GM21529 (cell line): ENCODE measurements at regions not wholly inside any gene's neighbourhood (a gene's known extent, or its start where the extent isn't known, plus 50 kb on each side); places are given as distances from the start of the nearest gene placed in this dataset.
"Not testable (repeated sequence)": the region's sequence is repeated elsewhere in the genome, so short reads cannot be mapped to it uniquely, and the experiment has no call there.

ENCODE experiments used
- ATAC-seq: cut with Tn5 transposase; IDR thresholded peaks from one replicate; pipeline ENCODE4 v1.9.1; 2021; ENCODE audit not compliant: unreplicated experiment

DNA sequence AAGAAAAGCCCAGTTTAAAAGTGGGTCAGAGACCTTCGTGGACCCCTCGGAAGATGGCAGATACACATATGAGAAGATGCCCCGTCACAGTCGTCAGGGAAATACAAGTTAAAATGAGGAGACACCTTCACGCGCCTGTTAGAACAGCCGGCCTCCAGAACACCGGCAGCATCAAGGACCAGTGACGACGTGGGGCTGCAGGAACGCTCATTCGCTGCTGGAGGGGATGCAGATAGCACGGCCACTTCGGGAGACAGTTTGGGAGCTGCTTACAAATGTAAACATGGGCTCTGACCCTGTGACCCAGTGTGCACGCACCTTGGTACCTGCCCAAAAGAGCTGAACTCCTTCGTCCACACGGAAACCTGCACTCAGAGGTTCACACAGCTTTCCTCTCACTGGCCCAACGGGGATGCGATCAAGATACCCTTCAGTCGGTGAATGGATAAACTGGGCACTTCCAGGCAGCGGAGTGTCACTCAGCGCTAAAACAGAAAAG lies 83.7 kb upstream of the CTDP1 start:
- no peak for ATAC-seq

GRCh38 chr18:79596446-79597175 lies 83.0 kb upstream of the CTDP1 start:
- ATAC-seq: no peak

DNA sequence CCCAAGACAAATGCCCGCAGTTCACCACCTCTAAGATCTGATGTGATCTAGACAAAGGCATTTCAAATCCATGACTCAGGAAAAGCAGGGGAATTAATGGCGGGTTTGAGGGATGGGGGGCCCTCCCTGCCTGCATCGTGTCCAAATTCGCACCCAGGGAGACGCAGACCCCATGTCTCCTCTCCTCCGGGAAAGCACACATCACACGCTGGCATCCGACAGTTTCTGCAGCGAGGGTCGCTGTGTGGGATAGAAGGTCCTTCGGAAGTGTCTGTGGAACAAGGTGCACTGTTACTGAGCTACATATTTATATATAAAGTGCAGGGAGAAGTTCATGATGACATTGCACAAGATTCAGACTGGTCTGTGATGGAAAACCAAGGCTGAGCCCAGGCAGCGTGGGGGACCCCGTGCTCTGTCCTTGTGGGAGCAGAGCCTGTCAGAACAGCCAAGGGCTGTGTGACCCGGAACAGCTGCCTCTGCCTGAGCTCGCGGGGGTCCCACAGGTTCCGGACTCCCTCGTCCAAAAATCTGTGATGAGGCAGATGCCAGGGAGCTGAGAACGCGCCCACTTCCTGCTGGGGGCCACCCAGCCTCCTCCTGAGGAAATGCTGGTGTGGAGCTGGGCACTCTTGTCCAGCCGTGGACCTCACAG lies 82.3 kb upstream of the CTDP1 start:
- ATAC-seq: no peak

DNA sequence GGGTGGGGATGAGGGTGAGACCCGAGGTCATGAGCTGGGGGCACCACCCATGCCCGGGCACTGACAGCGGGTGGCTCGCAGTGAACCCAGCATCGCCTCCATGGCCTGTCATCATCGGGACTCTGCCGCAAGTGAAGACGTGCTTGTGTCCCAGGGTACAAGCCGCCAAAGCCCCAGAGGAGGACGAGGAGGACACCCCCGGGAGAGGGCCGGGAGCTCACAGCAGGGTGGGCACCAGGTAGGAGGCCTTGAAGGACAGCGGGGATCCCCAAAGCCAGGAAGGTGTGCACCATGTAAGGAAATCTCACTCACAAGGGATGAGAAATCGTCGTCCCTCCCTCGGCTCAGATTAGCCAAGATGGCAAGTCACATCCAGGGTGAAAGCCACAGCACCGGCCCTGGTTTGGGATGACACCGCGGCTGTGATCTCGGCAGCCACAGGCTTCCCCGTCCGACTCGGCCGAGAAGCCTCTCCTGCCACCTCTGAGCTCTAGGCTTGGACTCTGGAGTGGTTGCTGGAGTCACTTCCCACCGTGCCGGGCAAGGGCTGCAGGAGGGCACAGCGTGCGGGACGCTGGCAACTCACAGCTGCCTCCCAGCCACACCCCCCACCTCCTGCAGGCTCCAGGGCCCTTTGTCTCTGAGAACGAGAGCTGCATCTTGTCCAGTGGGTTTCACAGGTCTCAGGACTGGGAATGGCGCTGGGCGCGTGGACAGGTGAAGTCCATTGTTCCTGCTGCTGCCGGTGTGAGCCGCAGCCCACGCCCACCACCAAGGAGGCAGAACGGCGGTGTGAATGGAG lies 81.6 kb upstream of the CTDP1 start:
- no peak for ATAC-seq

DNA sequence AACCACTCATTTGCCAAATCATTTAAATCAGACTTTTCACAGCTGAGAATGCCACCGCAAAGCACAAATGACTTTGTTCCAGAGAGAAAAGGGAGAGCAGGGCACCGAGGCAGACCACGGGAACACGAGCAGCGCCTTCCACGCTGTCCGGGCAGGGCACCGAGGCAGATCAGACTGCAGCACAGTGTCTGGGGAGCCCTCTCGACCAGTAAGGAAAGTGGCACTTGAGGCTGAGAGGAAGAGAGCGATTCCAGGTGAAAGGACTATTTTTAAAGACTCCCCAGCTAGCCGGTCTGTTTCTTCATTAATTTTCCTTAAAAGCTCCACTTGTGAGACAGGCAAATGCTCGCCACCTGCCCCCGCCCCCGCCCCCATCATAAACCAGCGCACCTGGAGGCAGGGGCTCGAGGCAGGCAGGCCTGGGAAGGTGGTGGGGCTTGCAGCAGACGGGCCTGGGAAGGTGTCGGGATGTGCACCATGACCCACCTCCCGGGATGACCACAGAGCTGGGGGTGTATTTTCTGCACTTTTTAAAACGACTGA lies 80.9 kb upstream of the CTDP1 start:
- ATAC-seq: no peak

DNA sequence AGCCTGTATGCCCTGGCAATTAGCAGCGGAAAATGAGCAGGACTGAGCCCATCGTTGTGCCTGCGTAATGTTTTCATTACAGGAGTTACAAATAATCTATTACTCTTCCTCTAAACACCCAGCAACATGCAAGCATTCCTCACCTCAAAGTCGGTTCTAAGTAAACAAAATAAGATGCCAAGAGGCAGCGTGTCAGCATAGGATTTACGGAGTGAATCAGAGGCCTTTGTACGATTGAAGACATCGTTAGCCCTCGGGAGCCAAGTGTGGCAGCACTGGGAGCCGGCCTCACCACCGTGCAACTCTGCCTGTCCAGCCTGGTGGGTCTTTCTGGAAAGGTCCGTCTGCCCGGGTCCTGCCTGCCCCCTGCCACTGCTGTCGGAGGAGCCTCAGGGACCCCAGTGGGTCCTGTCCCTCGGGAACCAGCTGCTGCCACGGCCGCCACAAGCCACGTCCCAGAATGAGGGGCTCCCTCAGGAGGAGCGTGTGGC lies 80.1 kb upstream of the CTDP1 start:
- ATAC-seq: no peak

DNA sequence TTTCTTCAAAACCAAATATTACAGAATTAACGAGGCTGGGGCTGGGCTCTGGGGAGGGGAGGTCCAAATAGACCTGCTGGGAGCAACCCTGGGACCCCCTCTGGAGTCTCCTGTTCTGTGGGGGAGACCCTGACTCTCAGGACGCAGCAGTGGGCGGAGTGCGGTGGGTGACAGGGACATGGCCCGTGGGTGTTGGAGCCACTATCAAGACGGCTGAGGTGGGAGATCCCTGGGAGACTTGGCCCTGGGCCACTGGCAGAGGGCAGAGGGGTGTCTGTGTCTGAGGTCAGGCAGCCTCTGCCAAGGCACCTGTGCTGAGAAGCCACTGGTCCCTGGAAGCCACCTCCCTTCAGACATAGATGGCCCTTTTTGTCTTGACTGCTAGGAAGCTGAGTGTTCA lies 79.5 kb upstream of the CTDP1 start:
- no peak for ATAC-seq

- no peak for ATAC-seq
These were observed 79.0 kb upstream of the CTDP1 start for GRCh38 chr18:79600596-79600995.

- no peak for ATAC-seq
These were observed 78.4 kb upstream of the CTDP1 start for GRCh38 chr18:79601234-79601633.

- ATAC-seq: no peak
These were observed 76.0 kb upstream of the CTDP1 start for GRCh38 chr18:79603321-79604204.

DNA sequence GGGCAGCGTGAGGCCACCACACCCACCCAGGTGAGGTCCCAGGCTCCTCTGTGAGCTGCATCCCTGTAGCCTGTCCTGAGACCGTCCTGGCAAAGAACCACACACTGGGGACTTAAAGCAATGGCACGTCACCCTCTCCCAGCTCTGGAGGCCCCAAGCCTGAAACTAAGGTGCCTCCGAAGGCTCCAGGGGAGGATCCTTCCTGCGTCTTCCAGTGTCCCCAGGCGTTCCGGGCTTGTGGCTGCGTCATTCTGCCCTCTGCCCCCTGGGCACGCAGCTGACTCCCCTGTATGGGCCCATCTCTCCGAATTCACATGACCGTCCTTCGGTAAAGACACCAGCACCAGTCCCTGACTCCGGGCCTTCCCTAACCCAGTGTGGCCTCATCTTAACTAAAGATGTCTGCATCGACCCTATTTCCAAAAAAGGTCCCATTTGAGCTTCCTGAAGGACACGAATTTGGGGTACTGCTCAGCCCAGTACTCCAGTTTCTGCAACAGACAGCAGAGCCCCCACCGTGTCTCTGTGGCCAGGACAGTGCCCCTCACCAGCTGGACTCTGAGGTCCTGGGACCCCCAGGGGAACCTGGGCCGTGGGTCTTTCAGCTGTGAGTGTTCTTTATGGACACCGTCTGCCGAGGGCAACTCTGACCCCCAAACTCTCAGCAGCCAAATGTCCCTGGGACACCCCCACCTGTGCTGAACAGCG lies 75.2 kb upstream of the CTDP1 start:
- no peak for ATAC-seq

DNA sequence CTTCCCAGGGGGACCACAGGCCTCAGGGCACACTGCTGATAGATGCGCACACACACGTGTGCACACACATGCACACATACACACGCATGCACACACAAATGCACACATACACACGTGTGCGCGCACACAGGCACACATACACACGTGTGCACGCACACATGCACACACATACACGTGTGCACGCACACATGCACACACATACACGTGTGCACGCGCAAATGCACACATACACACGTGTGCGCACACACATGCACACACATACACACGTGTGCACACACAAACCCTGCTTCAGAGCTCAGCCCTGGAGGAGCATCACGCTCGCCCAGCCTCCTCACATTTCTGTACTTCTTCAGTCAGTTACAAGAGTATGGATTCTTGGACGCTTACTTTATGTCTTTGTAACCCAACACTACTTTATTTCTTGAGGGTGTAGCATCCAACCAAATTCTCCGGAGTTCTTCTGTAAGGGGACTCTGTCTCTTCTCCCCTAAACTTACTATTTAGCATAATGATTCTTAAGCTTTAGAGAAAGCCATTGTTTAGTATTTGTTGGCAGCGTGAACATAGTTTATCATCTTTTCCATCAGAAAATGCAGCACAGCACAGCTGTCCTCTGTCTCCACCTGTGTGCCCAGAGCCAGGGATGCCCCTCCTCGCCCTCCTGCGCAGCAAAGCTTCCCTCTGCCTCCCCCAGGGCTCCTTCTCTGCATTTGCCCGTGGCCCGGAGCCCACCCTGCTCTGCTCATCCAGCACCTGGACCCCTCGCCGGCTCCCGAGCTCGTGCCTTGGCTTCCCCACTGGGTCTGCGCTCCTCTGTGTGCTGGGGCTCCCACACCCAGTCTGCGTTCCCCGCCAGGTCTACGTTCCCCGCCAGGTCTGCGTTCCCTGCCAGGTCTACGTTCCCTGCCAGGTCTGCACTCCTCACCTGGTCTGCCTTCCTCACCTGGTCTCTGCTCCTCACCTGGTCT lies 74.4 kb upstream of the CTDP1 start:
- no peak for ATAC-seq

DNA sequence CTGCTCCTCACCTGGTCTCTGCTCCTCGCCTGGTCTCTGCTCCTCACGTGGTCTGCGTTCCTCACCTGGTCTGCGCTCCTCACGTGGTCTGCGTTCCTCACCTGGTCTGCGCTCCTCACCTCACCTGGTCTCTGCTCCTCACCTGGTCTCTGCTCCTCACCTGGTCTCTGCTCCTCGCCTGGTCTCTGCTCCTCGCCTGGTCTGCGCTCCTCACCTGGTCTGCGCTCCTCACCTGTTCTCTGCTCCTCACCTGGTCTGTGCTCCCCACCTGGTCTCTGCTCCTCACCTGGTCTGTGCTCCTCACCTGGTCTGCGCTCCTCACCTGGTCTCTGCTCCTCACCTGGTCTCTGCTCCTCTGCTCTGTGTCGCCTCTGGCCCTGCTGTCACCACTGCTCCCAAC lies 73.5 kb upstream of the CTDP1 start:
- ATAC-seq: not testable (repeated sequence)

DNA sequence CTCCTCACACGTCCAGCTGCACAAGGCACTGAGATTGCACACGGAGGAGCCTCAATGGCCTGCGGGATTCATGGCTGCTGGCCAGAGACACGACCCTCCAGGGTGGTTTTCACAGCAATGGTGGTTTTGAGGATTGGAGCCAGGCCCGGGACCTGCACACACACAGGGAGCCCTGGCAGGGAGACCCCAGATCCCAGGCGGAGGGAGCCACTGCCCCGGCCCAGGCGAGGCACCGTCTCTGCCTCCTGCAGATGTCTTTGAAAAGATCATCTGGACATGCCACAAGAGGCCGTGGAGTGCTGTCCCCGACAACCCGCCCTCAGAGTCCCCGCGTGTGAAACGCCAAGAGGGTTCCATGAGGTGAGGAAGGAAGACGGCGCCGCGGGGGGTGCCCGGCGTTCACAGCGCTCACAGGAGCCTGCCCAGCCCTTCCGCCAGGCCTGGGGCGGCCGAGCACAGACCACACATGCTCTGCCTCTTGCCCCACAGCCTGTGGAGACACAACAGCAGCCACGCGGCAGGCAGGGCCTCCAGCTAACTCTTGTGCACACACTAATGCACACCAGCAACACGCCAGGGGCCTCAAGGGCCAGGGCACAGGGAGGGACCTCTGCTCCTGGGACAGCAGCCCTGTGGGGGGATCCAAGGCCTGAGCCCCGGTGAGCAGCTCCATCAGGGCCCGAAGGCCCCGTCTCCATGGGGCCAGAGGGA lies 72.8 kb upstream of the CTDP1 start:
- ATAC-seq: no peak

- ATAC-seq: no peak
These were observed 72.1 kb upstream of the CTDP1 start for GRCh38 chr18:79607361-79607952.

DNA sequence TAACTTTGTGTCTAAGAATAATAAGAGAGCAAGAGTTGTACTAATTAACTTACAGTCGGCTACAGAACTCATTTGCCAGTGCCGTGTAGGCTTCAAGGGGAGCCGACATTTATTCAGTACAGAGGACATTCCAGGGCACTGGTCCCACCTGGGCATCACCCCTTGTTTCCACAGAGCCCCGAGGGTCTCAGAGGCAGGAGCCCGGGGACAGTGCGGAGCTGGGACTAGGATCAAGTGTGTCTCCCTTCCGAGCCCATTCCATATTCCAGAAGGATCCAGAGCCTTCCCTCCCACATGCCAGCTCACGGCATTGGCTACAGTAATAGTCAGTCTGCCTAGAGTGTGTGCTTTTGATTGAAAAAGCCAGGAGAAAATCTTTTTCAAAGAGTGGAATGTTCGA lies 71.5 kb upstream of the CTDP1 start:
- ATAC-seq: no peak

DNA sequence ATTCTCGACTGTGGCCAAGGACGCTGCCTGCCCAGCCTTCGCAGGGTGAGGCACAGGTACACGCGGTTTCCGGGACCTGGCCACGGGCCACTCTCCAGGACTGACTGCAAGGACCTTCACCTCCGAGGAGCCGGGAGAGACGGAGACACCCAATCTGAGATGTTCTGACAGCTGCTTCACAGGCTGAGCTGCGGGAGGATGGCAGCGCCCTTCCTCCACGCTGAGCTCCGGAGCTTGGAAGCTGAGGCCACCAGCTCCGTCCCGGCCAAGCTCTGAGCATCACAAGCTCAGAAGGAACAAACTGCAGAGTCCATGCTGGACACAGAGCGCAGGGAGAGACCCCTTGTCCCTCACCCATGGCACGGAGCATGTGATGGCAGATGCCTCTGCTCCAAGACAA lies 71.1 kb upstream of the CTDP1 start:
- no peak for ATAC-seq
